HepG2 (cell line): ENCODE measurements at regions not wholly inside any gene's neighbourhood (a gene's known extent, or its start where the extent isn't known, plus 50 kb on each side); places are given as distances from the start of the nearest gene placed in this dataset.

Experiments used
- ATAC-seq: fragments of 200-7000 bp; cut with Tn5 transposase; 3 replicates; pipeline ENCODE4 v1.9.1; 2020; ENCODE audit warnings: mild to moderate bottlenecking, moderate library complexity
- BruUV-seq: library from RNA; stranded (reverse); fragments of 400-500 nt; replicated peaks from 2 replicates; lab custom pipeline; 2021; lab: Mats Ljungman, UMichigan
- CTCF ChIA-PET: fragments of 300-600 bp; formaldehyde crosslinking; extraction: SDS; loops from one replicate; lab custom pipeline; 2021; ENCODE audit warnings: low total read pairs, inconsistent platforms, low intra/inter-chr PET ratio; lab: Yijun Ruan, JAX
- POLR2A ChIA-PET: fragments of 350-600 bp; sonication (Branson Sonifier 250); formaldehyde crosslinking; loops from one replicate; lab custom pipeline; 2020; ENCODE audit warnings: antibody characterized with exemption, inconsistent platforms; lab: Yijun Ruan, JAX
- DNase-seq: peaks from one replicate; pipeline ENCODE4 v3.0.0-alpha.2; 2015; ENCODE audit warnings: low spot score
- FAIRE-seq: peaks from 3 replicates; lab custom pipeline; 2011; peaks lifted over from hg19 to GRCh38; lab: Jason Lieb, UNC
- H2AFZ ChIP-seq: one replicate; pipeline ENCODE4 v1.6.1; 2011; ENCODE audit warnings: low read length, inconsistent platforms
- H3K27ac ChIP-seq: fragments of 300-600 bp; 3 replicates; pipeline ENCODE4 v1.8.0; 2011; ENCODE audit warnings: mixed run types, mild to moderate bottlenecking, mixed read lengths, low read length, inconsistent platforms; ENCODE audit not compliant: insufficient read depth; ENCODE audit errors: extremely low read length
- H3K27me3 ChIP-seq, 2 experiments: fragments of 200-600 bp in 1 of 2; 2 replicates in 1 of 2; 3 replicates in 1 of 2; pipeline versions ENCODE4 v1.6.0 to v1.8.0; 2011; ENCODE audit warnings: low read length in 2 of 2, mild to moderate bottlenecking in 2 of 2, moderate library complexity in 2 of 2, inconsistent platforms in 1 of 2; ENCODE audit not compliant: insufficient read depth in 2 of 2, control insufficient read depth in 1 of 2
- H3K36me3 ChIP-seq, 2 experiments: fragments of 200-600 bp in 1 of 2; replicated peaks in 1 of 2; 2 replicates in 1 of 2; 3 replicates in 1 of 2; pipeline versions ENCODE4 v1.5.1 to v1.8.0; 2011; ENCODE audit warnings: low read length in 2 of 2, inconsistent platforms in 1 of 2; ENCODE audit not compliant: insufficient read depth in 2 of 2, control insufficient read depth in 1 of 2
- H3K4me1 ChIP-seq: 2 replicates; pipeline ENCODE4 v1.5.1; 2012; ENCODE audit warnings: low read length, inconsistent platforms; ENCODE audit not compliant: insufficient read depth
- H3K4me2 ChIP-seq: 2 replicates; pipeline ENCODE4 v1.6.0; 2011; ENCODE audit warnings: low read depth, low read length, inconsistent platforms
- H3K4me3 ChIP-seq, 3 experiments: fragments of 200-600 bp in 1 of 3; sonication (generic), shearing (Covaris generic) in 1 of 3; replicated peaks in 1 of 3; 2 replicates each; pipeline ENCODE4 v1.5.1; 2011 to 2016; ENCODE audit warnings: low read length in 3 of 3, inconsistent platforms in 2 of 3, low read depth in 2 of 3, mild to moderate bottlenecking in 2 of 3, control low read depth in 1 of 3, mixed read lengths in 1 of 3; ENCODE audit not compliant: insufficient read depth in 1 of 3
- H3K79me2 ChIP-seq: one replicate; pipeline ENCODE4 v1.6.1; 2011; ENCODE audit warnings: low read length, inconsistent platforms; ENCODE audit not compliant: insufficient read depth
- H3K9ac ChIP-seq: 2 replicates; pipeline ENCODE4 v1.6.0; 2011; ENCODE audit warnings: mild to moderate bottlenecking, low read depth, low read length, inconsistent platforms; ENCODE audit not compliant: insufficient read depth
- H3K9me3 ChIP-seq: 2 replicates; pipeline ENCODE4 v1.5.1; 2012; ENCODE audit warnings: mild to moderate bottlenecking, low read length
- H4K20me1 ChIP-seq: 2 replicates; pipeline ENCODE4 v1.6.0; 2011; ENCODE audit warnings: inconsistent platforms, mild to moderate bottlenecking, low read length, moderate library complexity; ENCODE audit not compliant: insufficient read depth
- ATAD3A ChIP-seq: sonication (generic); formaldehyde crosslinking; IDR thresholded peaks from 2 replicates; pipeline ENCODE4 v1.4.0; 2020; ENCODE audit warnings: missing genetic modification reagents
- CCDC6 ChIP-seq: sonication (generic); formaldehyde crosslinking; IDR thresholded peaks from 2 replicates; pipeline ENCODE4 v1.8.1; 2022; ENCODE audit warnings: mild to moderate bottlenecking, missing genetic modification reagents, moderate library complexity
- CEBPG ChIP-seq: IDR thresholded peaks from 2 replicates; pipeline ENCODE4 v1.6.1; 2016
- CHCHD3 ChIP-seq: sonication (generic); formaldehyde crosslinking; IDR thresholded peaks from 2 replicates; pipeline ENCODE4 v1.8.0; 2022; ENCODE audit warnings: mild to moderate bottlenecking, missing genetic modification reagents, moderate library complexity
- GATA4 ChIP-seq: sonication (generic); IDR thresholded peaks from 2 replicates; pipeline ENCODE4 v1.6.1; 2016; ENCODE audit warnings: antibody characterized with exemption, low read depth, borderline replicate concordance
- HNRNPL ChIP-seq: fragments of 200-400 bp; formaldehyde crosslinking; IDR thresholded peaks from 2 replicates; pipeline ENCODE4 v1.6.1; 2017; ENCODE audit warnings: mild to moderate bottlenecking, low read depth, low read length
- HOXA3 ChIP-seq: sonication (generic); formaldehyde crosslinking; IDR thresholded peaks from 2 replicates; pipeline ENCODE4 v1.5.0; 2020; ENCODE audit warnings: missing genetic modification reagents
- KLF16 ChIP-seq, 2 experiments: sonication (generic) in 1 of 2; formaldehyde crosslinking in 1 of 2; IDR thresholded peaks; 2 replicates each; pipeline versions ENCODE4 v1.6.1 to v1.8.0; 2016 to 2023; ENCODE audit warnings: missing genetic modification reagents in 2 of 2, missing compliant biosample characterization in 1 of 2
- NFATC3 ChIP-seq: sonication (generic); formaldehyde crosslinking; IDR thresholded peaks from 2 replicates; pipeline ENCODE4 v1.5.1; 2020; ENCODE audit warnings: mild to moderate bottlenecking, missing genetic modification reagents
- NFYB ChIP-seq: sonication (generic); formaldehyde crosslinking; IDR thresholded peaks from 2 replicates; pipeline ENCODE4 v1.4.0; 2020; ENCODE audit warnings: missing genetic modification reagents
- PRPF4 ChIP-seq: fragments of 200-400 bp; formaldehyde crosslinking; IDR thresholded peaks from 2 replicates; pipeline ENCODE4 v1.6.1; 2016; ENCODE audit warnings: low read length, low read depth; ENCODE audit not compliant: poor library complexity, severe bottlenecking
- SIX1 ChIP-seq: sonication (generic); formaldehyde crosslinking; IDR thresholded peaks from 2 replicates; pipeline ENCODE4 v1.4.0; 2020; ENCODE audit warnings: missing genetic modification reagents, borderline replicate concordance
- SMC3 ChIP-seq: IDR thresholded peaks from 2 replicates; pipeline ENCODE4 v1.6.1; 2011; ENCODE audit warnings: low read length, improper control_type of control experiment
- ZNF274 ChIP-seq: sonication (generic); formaldehyde crosslinking; IDR thresholded peaks from 2 replicates; pipeline ENCODE4 v1.5.1; 2020; ENCODE audit warnings: mild to moderate bottlenecking, missing genetic modification reagents
- ZNF501 ChIP-seq: sonication (generic); formaldehyde crosslinking; IDR thresholded peaks from 2 replicates; pipeline ENCODE4 v1.5.1; 2020; ENCODE audit warnings: mild to moderate bottlenecking, moderate library complexity, missing genetic modification reagents
- ZNF737 ChIP-seq: sonication (generic); formaldehyde crosslinking; IDR thresholded peaks from 2 replicates; pipeline ENCODE4 v1.5.0; 2020; ENCODE audit warnings: missing genetic modification reagents, mild to moderate bottlenecking, borderline replicate concordance
- ZNF768 ChIP-seq: sonication (generic); formaldehyde crosslinking; IDR thresholded peaks from 2 replicates; pipeline ENCODE4 v1.4.0; 2020; ENCODE audit warnings: missing genetic modification reagents
- ZNF879 ChIP-seq: sonication (generic); formaldehyde crosslinking; IDR thresholded peaks from 2 replicates; pipeline ENCODE4 v1.8.1; 2023; ENCODE audit warnings: missing genetic modification reagents
- WGBS: methylation state at CpG from one replicate; pipeline ENCODE4 v1.1.6; 2017; ENCODE audit warnings: low lambda C conversion rate; 5-methylcytosine and 5-hydroxymethylcytosine counted together
- in situ Hi-C: cut with HindIII; loops from 2 replicates; pipeline ENCODE4 v1.10.0; 2017; ENCODE audit warnings: low pct_unique_long_range_greater_than_20kb; ENCODE audit not compliant: extremely low pct_ligation_motif_present
- intact Hi-C: fragments of 100-400 bp; cut with micrococcal nuclease; formaldehyde crosslinking; loops from one replicate; pipeline ENCODE4 v1.10.0; 2022; ENCODE audit not compliant: unreplicated experiment
- TF ChIP-seq, protein P1 (sequence below), 2 experiments: sonication (generic) in 1 of 2; formaldehyde crosslinking in 1 of 2; IDR thresholded peaks; 2 replicates each; pipeline versions ENCODE4 v1.4.0 to v1.6.1; 2018 to 2020; ENCODE audit warnings: missing genetic modification reagents in 2 of 2, borderline replicate concordance in 1 of 2, low read depth in 1 of 2, mild to moderate bottlenecking in 1 of 2, missing biosample characterization in 1 of 2
- TF ChIP-seq, protein P2 (sequence below): sonication (generic); formaldehyde crosslinking; IDR thresholded peaks from 2 replicates; pipeline ENCODE4 v1.5.1; 2020; ENCODE audit warnings: mild to moderate bottlenecking, missing genetic modification reagents, moderate library complexity

DNA sequence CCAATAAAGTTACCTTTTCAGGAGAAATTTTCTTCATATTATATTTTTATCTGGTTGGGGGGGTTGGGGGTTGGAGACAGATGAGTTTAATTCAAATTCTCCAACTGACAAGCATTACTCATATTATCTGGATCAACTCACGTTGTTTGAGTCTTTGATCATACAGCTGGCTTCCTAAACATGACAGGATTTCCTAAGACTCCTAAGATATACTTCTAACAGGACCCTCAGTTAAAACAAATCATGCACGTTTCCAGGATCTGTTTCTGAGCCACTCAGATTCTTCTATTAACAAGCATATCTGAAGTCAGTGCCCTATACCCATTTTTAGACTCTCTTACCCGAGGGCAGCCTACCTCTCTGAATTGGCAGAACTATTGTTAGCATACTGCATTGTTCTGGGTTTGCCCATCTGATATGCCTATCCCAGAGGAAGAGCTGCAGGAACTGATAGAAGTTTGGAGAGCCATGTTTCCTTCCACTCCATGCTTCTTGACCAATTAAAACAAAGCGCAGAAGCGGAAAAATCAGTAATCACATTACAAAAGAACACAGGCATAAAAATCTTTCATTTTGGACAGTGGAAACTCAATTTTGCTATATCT is 653.9 kb downstream of the LTN1 start:
- in situ Hi-C loops, result loop anchor here (5.0 kb wide), 1 partner anchor 1492 kb away; the partner anchor contains the start of gene ADAMTS1
- H3K4me3 ChIP-seq, result no peak overlapping the region
- H3K4me1 ChIP-seq, result no peaks in the 10 kb centered on the region
- H4K20me1 ChIP-seq, result no peaks in the 10 kb centered on the region
- CTCF ChIA-PET, result no interaction called here
- no peak for TF ChIP-seq ZNF768
- no peak for TF ChIP-seq KLF16 (CRISPR knock-in tag; IDR thresholded peaks at IDR 0.05)
- TF ChIP-seq ZNF879 (CRISPR knock-in tag), result no peak
- TF ChIP-seq HNRNPL, result no peak
- TF ChIP-seq NFATC3 (CRISPR knock-in tag), result no peak
- TF ChIP-seq ZNF501 (CRISPR knock-in tag), result no peak
- TF ChIP-seq ATAD3A (CRISPR knock-in tag), result no peak
- TF ChIP-seq GATA4, result no peak
- TF ChIP-seq, protein P1, sequence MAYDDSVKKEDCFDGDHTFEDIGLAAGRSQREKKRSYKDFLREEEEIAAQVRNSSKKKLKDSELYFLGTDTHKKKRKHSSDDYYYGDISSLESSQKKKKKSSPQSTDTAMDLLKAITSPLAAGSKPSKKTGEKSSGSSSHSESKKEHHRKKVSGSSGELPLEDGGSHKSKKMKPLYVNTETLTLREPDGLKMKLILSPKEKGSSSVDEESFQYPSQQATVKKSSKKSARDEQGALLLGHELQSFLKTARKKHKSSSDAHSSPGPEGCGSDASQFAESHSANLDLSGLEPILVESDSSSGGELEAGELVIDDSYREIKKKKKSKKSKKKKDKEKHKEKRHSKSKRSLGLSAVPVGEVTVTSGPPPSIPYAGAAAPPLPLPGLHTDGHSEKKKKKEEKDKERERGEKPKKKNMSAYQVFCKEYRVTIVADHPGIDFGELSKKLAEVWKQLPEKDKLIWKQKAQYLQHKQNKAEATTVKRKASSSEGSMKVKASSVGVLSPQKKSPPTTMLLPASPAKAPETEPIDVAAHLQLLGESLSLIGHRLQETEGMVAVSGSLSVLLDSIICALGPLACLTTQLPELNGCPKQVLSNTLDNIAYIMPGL (CRISPR knock-in tag; IDR thresholded peaks at IDR 0.05; ENCODE audit: borderline replicate concordance in 1 of 2, low read depth in 1 of 2), result no peak
- TF ChIP-seq CEBPG (CRISPR knock-in tag), result no peak
- TF ChIP-seq ZNF274 (CRISPR knock-in tag), result no peak
- TF ChIP-seq CHCHD3 (CRISPR knock-in tag), result no peak
- no peak for TF ChIP-seq CCDC6 (CRISPR knock-in tag)
- TF ChIP-seq NFYB, result no peak
- no peak for TF ChIP-seq SIX1 (CRISPR knock-in tag)
- TF ChIP-seq PRPF4, result no peak
- TF ChIP-seq, protein P2, sequence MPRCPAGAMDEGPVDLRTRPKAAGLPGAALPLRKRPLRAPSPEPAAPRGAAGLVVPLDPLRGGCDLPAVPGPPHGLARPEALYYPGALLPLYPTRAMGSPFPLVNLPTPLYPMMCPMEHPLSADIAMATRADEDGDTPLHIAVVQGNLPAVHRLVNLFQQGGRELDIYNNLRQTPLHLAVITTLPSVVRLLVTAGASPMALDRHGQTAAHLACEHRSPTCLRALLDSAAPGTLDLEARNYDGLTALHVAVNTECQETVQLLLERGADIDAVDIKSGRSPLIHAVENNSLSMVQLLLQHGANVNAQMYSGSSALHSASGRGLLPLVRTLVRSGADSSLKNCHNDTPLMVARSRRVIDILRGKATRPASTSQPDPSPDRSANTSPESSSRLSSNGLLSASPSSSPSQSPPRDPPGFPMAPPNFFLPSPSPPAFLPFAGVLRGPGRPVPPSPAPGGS (CRISPR knock-in tag), result no peak
- TF ChIP-seq HOXA3 (CRISPR knock-in tag), result no peak
- no peak for TF ChIP-seq ZNF737 (CRISPR knock-in tag)
- no peak for TF ChIP-seq SMC3
- intact Hi-C loops, result loop anchor here (5.0 kb wide), 1 partner anchor 603 kb away; no protein-coding TSS in a partner anchor
- no peaks in the 10 kb centered on the region for H3K27me3 ChIP-seq
- no peaks in the 10 kb centered on the region for H3K36me3 ChIP-seq
- no peak overlapping the region for H3K27ac ChIP-seq
- no peak overlapping the region for H3K9ac ChIP-seq
- no peak for ATAC-seq
- no peak for FAIRE-seq
- POLR2A ChIA-PET, result no interaction called here
- DNase-seq, result no peak
- no peak overlapping the region for H3K4me2 ChIP-seq
- BruUV-seq, result no TSS peak
- H3K79me2 ChIP-seq, result no peaks in the 10 kb centered on the region
- WGBS, result 25% methylated on average over 5 of the region's 5 CpGs
- H2AFZ ChIP-seq, result no peak overlapping the region
- peaks cover 51% of the 10 kb centered on the region for H3K9me3 ChIP-seq
